ENCODE measurements at regions not wholly inside any gene's neighbourhood (a gene's known extent, or its start where the extent isn't known, plus 50 kb on each side); places are given as distances from the start of the nearest gene placed in this dataset.
"Not testable (repeated sequence)": the region's sequence is repeated elsewhere in the genome, so short reads cannot be mapped to it uniquely, and the experiment has no call there.

- not testable (repeated sequence) for DNase-seq
Measured at GRCh38 chr2:154583274-154583673, 115.2 kb upstream of the KCNJ3 start.

- no peak for DNase-seq
Measured at GRCh38 chr2:154587739-154588138, 110.8 kb upstream of the KCNJ3 start.

- no peak for DNase-seq
Measured at GRCh38 chr2:154588838-154589237, 109.7 kb upstream of the KCNJ3 start.

- no peak for DNase-seq
Measured at GRCh38 chr2:154589514-154589913, 109.0 kb upstream of the KCNJ3 start.

- no peak for DNase-seq
Measured at GRCh38 chr2:154591294-154591820, 107.1 kb upstream of the KCNJ3 start.

GRCh38 chr2:154599189-154599588 is 99.3 kb upstream of the KCNJ3 start:
- no peak for DNase-seq

GRCh38 chr2:154600927-154601494 is 97.5 kb upstream of the KCNJ3 start:
- no peak for DNase-seq

DNA sequence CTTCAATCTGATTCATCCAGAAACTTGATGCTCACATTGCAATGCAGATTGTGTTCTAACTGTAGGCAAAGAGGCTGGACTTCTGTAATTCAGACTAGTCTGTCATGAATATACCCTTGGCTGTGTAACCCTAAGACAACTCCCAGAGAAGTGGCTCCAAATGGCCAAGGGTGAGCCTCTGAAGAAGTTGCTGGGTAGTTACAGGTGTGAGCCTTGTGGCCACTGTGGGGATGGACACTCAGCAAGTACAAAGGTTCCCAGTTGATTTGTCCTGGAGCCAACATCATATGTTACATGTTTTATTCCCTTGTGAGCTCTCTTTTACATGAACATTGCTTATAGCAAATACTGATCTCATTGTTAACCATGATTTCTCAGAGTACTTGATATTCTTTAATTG is 94.8 kb upstream of the KCNJ3 start:
- no peak for DNase-seq

- no peak for DNase-seq
Measured at GRCh38 chr2:154608438-154608837, 90.1 kb upstream of the KCNJ3 start.

DNA sequence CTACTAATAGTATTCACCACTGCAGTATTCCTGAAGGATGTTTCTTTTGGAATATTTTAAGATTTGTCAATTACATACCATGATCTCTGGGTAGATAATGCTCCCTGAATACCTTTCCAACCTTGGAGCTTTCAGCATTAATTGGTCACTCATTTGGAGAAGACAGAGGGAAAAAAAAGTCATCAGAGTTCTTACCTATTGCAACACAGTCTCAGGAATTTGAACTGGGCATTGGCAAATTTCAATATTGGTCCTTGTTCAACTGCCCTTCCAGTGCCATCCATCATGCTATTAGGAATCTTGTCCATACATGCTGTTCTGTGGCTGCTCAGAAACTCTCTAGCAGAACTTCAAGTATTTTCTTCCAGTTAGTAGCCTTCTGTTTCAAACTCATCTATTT is 83.6 kb upstream of the KCNJ3 start:
- DNase-seq, result no peak

DNA sequence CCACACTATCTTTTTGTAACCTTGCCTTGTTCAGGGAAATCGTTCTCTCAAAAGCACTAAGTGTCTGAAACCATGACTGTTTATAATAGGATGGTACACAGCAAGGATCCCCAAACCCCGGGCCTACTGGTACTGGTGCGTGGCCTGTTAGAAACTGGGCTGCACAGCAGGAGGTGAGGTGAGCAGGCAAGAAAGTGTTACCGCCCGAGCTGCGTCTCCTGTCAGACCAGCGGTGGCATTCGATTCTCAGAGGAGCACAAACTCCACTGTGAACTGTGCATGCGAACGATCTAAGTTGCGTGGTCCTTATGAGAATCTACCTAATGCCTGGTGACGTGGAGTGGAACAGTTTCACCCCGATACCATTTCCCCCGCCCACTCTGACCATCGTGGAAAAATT is 81.8 kb upstream of the KCNJ3 start:
- DNase-seq, result no peak

DNA sequence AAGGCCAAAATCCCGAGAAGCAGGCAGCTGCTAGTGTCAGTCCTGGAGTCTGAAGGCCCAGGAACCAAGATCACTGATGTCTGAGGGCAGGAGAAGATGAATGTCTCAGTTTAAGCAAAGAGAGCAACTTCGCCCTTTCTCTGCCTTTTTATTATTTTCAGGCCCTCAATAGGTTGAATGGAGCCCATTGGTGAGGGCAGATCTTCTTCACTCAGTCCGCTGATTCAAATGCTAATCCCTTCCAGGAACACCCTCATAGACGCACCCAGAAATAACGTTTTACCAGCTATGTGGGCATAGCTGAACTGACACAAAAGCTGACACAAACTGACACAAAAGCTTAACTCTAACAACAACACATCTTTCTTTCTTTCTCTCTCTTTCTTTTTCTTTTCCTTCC is 78.0 kb upstream of the KCNJ3 start:
- no peak for DNase-seq

DNA sequence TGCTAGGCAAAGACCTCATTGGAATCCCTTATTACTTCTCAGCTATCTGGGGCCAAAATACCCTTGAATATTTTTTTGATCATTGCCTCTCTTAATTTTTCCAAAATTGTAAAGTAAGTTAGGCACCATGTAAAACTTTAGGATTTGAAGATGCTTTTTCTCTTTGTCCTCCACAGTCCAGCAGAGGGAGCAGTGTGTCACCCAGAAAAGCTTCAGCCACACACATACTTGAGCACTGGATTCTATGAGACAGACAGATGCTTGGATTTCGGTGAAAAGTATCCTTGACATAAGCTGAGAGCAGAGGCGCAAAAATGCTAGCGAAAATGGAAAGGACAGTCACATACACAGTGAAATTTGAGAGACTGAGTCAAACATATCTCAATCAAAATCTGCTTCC is 74.7 kb upstream of the KCNJ3 start:
- peak; percentile 78 for DNase-seq

GRCh38 chr2:154637456-154637855 is 61.0 kb upstream of the KCNJ3 start:
- no peak for DNase-seq

- DNase-seq, result no peak
Measured at GRCh38 chr2:154638783-154639182, 59.7 kb upstream of the KCNJ3 start.

DNA sequence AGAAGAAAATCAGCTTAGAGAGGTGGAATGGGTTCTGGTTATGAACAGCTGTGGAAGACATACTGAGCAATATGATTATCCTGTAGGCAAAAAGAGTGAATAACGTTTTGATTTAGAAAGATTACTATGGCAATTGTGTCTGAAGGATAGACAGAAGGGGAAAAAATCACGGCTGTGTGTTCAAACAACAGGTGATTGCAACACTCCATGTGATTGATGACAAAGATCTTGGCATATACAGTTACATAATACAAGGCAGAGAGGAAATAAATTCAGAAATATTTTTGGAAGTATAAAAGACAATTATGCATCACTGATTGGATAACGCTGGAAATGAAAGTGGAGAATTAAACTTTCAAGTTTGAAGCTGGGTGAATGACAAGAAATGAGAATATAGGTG is 58.5 kb upstream of the KCNJ3 start:
- no peak for DNase-seq
